Hematopoietic multipotent progenitor cell treated with erythropoietin and hydrocortisone succinate and interleukin-3 and kit ligand, for 8 days (in vitro differentiated cells): ENCODE measurements at regions not wholly inside any gene's neighbourhood (a gene's known extent, or its start where the extent isn't known, plus 50 kb on each side); places are given as distances from the start of the nearest gene placed in this dataset.
"Not testable (repeated sequence)": the region's sequence is repeated elsewhere in the genome, so short reads cannot be mapped to it uniquely, and the experiment has no call there.

Source experiments
- DNase-seq: peaks from one replicate; pipeline ENCODE4 v3.0.0-alpha.2; 2015

- DNase-seq = no peak
These were observed 77.0 kb downstream of the MRPL14 start for GRCh38 chr6:44049989-44050871.

GRCh38 chr6:44049163-44049988, 77.9 kb downstream of the MRPL14 start:
- no peak for DNase-seq

DNA sequence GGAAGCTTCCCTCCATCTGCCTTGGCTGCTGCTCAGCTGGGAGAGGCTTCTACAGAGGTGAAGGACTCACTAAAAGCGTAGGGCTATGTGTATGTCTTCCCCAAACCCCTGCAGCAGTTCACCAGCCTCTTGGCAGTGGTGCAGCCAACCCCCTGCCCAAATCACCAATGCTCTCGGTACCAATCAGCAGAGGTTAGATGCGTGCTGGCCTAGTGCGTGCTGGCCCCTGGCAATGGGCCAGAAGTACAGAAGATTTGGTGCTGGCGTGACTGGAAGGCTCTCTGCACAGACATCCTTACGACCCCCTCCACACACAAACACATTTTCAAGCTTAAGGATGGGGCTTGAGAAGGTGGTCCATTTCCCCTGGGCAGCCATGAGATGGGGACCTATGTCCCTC, 79.0 kb downstream of the MRPL14 start:
- DNase-seq = no peak

- DNase-seq = no peak
These were observed 79.5 kb downstream of the MRPL14 start for GRCh38 chr6:44047801-44048200.

DNA sequence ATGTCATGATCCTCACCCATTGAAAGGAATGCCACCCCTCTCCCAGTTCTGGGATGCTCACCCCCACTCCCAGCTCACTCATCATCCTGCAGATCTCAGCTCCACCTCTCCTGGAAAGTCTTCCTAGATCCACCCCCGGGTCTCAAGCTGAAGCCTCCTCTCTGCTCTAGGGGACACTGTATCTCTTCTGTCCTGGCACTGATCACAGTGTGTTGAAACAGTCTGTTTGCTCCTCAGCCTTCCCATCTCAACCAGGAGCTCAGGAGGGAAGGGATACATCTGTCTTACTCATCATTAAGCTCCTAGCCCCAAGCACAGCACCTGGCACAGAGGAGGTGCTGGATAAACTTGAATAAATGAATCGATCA, 80.1 kb downstream of the MRPL14 start:
- DNase-seq = no peak

DNA sequence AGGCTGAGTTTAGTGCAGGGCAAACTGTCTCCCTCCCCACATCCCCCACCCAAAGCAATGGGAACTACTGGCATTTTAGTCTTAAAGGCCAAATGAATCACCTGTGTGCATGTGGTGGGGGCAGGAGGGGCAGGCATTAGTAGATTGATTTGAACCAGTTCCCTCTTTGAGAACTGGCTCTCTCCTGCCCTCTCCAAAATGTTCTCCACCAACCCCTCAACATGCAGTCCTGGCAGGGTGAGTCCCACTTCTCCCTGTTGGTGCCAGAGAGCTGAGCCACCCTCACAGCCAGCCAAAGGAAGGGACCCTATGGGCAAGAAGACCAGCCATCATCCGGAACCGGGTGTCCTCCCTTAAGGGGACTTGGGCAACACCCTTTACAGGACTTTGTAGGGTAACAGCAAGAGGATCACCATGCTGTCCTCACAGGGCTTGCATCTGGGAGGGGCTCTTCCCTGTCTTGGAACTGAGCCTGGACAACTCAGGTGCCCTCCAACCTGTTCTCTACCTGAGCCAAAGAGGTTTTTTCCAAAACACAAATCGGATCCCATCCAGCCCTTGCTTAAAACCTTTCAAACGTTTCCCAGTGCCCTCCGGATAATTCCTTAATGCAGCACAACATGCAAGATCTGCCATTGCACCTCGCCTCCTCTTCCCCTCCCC, 80.6 kb downstream of the MRPL14 start:
- DNase-seq = no peak

DNA sequence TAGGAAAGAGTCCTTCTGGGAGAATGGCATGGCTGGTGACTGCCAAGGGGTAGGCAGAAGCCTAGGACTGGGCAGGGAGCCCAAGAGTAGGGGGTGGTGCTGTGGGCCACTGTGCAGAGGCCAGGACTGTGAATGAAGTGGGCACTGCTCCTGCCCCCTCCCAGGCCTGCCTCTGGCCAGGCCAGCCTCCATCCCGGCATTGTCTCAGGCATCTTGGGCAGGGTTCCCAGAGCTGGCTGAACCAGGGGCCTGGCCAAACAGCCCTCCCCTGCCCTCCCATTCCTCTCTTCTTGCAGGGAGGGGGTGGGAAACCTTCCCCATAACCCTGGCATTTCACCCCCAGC, 81.6 kb downstream of the MRPL14 start:
- no peak for DNase-seq

DNA sequence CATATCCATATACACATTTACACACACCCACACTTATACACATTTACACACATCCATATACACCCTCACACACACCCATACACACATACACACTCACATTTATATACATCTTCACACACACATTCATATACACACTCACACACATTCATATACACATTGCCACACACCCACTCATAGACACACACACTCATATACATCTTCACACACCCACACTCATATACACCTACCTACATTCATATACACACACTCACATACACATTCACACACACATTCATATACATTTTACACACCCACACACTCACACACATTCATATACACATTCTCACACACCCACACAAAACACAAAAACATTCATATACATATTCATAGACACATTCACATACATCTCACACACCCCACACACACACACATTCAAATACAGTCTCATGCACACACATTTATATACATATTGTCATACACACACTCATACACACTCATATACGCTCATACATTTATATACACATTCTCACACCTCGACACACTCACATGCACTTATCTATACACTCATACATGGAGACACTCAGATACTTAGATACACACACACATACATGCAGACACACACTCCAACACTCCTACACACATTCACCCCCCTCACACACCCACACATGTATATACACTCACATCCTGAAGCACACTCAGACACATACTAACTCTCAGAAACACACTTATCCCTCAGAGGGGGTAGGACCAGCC, 82.1 kb downstream of the MRPL14 start:
- DNase-seq = no peak

- DNase-seq = no peak
These were observed 83.1 kb downstream of the MRPL14 start for GRCh38 chr6:44044154-44044539.

DNA sequence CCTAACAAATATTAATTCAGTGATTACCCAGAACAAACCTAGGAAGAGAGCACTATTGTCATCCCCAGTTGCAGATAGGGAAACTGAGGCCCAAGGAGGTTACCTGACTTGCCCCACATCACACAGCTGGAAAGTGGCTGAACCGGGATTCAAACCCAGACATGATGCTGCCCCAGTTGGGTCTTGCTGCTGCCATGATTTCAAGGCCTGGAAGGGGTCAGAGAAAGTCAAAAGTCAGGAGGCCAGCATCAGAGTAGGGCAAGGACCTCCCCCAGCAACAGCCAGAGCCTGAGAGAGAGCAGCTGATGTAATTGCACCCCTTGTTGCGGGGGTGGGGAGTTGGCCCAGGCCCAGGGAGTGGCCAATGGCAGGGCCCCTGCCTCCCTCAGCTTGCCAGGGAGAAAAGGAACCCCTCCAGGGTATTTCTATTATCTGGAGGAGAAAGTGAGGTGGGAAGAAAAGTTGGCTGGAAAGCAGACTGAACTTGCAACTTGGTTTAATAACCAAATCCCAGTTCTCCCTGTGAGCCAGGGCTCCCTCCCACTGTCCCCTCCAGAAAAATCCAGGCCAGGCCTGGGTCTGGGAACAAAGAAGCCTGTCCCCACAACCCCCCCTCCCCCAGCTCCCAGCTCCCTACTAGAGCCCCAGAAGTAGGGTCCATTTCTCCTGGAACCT, 83.6 kb downstream of the MRPL14 start:
- no peak for DNase-seq

DNA sequence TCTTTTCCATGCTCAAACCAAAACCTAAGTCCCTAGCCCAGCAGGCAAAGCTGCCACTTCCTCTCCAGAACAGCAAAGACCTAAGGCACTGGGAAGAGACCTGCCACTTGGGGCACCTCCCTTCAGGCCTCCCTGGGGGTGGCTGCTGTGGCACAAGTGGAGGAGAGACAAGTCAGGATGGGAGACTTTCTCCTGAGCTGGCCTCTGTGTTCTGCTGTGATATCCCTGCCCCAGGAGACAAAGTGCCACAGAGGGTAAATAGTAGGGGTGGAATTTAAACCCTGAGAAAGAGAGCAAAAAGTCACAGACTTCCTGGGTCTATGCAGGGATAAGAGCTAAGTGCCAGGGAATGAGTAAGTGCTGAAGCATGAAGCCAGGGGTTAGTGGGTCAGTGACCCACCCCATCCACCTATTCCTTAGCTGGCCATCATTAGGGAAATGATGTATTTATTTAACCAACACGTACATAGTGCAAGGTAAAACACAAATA, 84.2 kb downstream of the MRPL14 start:
- no peak for DNase-seq

DNA sequence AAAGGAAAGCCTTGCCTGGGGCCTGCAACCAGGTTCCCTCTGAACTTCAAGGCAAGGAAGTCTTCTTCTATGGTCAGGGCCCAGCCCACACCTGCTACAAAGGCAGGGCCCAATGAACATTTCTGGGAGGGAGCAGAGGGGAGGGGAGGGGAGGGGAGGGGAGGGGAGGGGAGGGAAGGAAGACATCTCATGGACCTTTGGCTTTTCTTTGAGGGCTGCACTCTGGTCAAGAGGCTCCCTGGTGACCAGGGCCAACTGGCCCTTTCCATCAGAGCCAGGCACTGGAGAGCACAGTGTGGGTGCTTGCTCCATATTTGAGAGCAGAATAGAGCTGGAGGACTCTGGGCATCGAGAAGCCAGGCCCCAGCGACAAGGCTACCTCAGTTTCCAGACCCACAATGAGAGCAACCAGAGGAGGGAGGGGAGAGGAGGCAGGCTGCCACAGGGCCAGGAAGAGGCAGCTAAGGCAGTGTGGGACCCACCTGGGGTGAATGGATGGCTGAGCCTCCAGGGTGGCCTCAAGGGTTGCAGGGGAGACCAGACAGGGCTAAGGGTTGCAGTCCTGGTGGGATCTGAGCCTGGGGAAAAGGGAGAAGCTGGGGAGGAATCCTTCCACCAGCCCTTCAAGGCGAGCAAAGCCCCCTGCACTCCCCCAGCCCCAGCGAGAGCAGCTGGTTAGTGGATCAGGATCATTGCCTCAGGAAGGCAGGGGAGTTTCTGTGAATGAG, 84.8 kb downstream of the MRPL14 start:
- DNase-seq = no peak

DNA sequence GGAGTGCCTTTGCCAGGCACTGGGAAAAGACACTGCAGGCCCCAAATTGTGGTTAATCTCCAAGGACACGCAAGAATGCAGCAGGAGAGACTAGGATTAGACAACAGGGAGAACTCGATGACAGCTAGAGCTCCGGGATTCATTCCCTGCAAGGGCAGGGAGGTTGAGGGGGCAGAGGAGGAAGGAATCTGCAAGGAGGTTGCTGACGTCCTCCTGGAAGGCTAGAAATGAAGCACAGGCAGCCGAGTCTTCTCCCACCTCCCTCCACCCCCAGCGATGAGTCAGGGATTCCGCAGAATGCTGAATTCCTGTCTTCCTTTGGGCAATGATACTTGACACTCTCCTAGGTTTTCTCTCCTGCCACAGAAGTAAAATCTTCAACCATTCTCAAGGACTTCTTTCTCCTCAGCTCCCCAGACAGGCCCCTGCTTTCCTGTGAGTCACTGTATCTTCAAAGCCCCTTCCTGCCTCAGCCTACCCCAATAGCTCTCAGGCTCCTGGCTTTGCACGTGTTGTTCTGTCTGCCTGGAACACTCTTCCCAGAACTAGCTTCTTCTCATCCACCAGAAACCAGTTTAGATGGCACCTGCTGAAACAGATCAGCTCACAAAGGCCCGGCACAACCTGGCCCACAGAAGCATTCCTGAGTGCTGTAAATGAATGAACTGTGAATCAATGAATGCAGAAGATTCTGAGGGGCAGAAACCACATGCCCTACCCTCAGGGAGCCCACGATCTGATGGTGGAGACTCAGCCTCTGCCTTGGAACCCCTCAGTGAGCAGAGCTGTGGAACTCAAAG, 85.6 kb downstream of the MRPL14 start:
- no peak for DNase-seq

GRCh38 chr6:44040786-44041185, 86.5 kb downstream of the MRPL14 start:
- DNase-seq = no peak

GRCh38 chr6:44039839-44040350, 87.4 kb downstream of the MRPL14 start:
- DNase-seq = no peak

DNA sequence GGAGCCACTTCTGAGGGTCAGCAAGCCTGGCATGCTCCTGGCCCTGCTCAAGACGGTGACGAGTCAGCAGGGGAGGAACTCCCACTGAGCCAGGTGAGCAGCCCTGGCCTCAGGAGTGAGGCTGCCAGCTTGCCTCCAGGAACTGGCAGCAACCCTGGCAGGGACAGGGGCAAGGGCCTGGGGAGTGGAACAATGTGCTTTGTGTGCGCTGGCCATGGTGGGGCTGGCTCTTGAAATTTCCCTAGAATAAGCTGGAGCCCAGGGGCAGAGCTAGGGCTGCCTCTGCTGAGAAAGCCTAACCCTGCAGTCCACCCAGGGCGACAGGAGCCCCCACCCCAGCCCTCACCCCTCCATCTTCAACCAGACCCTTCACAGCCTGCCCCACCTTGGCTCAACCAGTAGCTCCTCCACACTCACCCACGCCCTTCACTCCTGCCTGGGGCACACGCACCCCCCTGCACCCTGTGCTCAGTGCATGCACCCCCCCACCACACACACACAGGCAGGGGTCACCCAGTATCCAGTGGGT, 88.0 kb downstream of the MRPL14 start:
- DNase-seq = no peak

- no peak for DNase-seq
These were observed 88.6 kb downstream of the MRPL14 start for GRCh38 chr6:44038543-44039065.

DNA sequence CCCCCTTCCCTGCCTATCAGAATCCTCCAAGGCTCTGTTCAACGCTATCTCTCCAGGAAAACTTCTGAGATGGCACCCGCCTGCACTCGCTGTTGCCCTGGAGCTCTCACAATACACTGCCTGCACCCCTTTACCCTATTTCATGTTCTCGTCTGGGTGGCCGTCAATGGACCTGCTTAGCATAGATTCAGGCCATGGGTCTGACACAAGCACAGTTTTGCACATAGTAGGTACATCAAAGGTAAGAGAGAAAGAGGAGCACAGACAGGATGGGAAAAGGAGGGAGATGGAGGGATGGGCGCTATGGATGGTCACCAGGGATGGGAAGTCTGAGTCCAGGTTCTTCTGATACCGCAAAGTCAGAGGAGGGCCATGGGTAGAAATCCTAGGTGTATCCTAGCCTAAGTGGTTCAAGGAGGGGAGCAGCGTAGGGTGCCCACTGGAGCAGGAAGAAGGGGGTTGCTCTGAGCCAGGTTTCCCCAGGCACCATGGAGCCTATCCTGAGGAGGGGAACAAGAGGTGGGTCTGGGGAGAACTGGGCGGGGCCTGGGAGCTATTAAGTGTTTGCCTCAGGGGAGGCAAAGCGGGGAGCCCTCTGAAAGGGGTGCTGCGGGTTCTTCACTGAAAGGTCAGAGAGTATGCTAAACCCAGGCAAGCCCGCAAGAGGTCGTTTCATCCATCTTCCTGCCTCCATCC, 89.3 kb downstream of the MRPL14 start:
- DNase-seq = no peak

DNA sequence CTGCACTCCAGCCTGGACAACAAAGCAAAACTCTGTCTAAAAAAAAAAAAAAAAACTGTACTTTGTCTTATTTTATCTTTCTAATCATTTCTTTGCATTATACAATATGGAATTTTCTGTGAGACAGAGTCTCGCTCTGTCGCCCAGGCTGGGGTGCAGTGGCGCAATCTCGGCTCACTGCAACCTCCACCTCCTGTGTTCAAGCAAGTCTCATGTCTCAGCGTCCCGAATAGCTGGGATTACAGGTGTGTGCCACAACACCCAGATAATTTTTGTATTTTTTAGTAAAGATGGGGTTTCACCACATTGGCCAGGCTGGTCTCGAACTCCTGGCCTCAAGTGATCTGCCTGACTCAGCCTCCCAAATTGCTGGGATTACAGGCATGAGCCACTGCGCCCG, 90.0 kb downstream of the MRPL14 start:
- DNase-seq = not testable (repeated sequence)
